NCI-H82 (cell line): ENCODE measurements at regions not wholly inside any gene's neighbourhood (a gene's known extent, or its start where the extent isn't known, plus 50 kb on each side); places are given as distances from the start of the nearest gene placed in this dataset.

Experiments
- DNase-seq: peaks from one replicate; lab custom pipeline; 2025; lab: John Stamatoyannopoulos, UW

- DNase-seq: no peak
These were observed 51.0 kb upstream of the SNRPB2 start for GRCh38 chr20:16678779-16679178.

GRCh38 chr20:16676891-16677290, 52.9 kb upstream of the SNRPB2 start:
- no peak for DNase-seq

- DNase-seq: no peak
These were observed 54.7 kb upstream of the SNRPB2 start for GRCh38 chr20:16675001-16675564.

GRCh38 chr20:16674243-16674642, 55.6 kb upstream of the SNRPB2 start:
- DNase-seq: no peak

GRCh38 chr20:16672299-16672698, 57.5 kb upstream of the SNRPB2 start:
- peak; percentile 53 for DNase-seq

GRCh38 chr20:16671753-16672152, 58.1 kb upstream of the SNRPB2 start:
- DNase-seq: peak; percentile 72

- peak; percentile 16 for DNase-seq
These were observed 63.6 kb upstream of the SNRPB2 start for GRCh38 chr20:16666272-16666671.

- DNase-seq: peak; percentile 99
These were observed 65.8 kb upstream of the SNRPB2 start for GRCh38 chr20:16664020-16664419.

- DNase-seq: peak; percentile 52
These were observed 67.4 kb upstream of the SNRPB2 start for GRCh38 chr20:16662467-16662866.

GRCh38 chr20:16661756-16662155, 68.1 kb upstream of the SNRPB2 start:
- DNase-seq: no peak

- no peak for DNase-seq
These were observed 74.8 kb upstream of the SNRPB2 start for GRCh38 chr20:16654858-16655535.

- no peak for DNase-seq
These were observed 76.6 kb upstream of the SNRPB2 start for GRCh38 chr20:16653266-16653665.

GRCh38 chr20:16647875-16648597, 74.8 kb upstream of the KIF16B start:
- peak; percentile 30 for DNase-seq

GRCh38 chr20:16641511-16642023, 68.3 kb upstream of the KIF16B start:
- peak; percentile 20 for DNase-seq

- peak; percentile 51 for DNase-seq
These were observed 66.0 kb upstream of the KIF16B start for GRCh38 chr20:16639027-16639941.

- no peak for DNase-seq
These were observed 64.5 kb upstream of the KIF16B start for GRCh38 chr20:16637797-16638196.

GRCh38 chr20:16626849-16627248, 53.6 kb upstream of the KIF16B start:
- no peak for DNase-seq

GRCh38 chr20:16624106-16624505, 50.9 kb upstream of the KIF16B start:
- peak; percentile 11 for DNase-seq
